GM18499 (cell line): ENCODE measurements at regions not wholly inside any gene's neighbourhood (a gene's known extent, or its start where the extent isn't known, plus 50 kb on each side); places are given as distances from the start of the nearest gene placed in this dataset.

ENCODE experiments used
- ATAC-seq: cut with Tn5 transposase; IDR thresholded peaks from one replicate; pipeline ENCODE4 v1.9.1; 2021; ENCODE audit warnings: moderate number of reproducible peaks; ENCODE audit not compliant: insufficient read depth, unreplicated experiment

DNA sequence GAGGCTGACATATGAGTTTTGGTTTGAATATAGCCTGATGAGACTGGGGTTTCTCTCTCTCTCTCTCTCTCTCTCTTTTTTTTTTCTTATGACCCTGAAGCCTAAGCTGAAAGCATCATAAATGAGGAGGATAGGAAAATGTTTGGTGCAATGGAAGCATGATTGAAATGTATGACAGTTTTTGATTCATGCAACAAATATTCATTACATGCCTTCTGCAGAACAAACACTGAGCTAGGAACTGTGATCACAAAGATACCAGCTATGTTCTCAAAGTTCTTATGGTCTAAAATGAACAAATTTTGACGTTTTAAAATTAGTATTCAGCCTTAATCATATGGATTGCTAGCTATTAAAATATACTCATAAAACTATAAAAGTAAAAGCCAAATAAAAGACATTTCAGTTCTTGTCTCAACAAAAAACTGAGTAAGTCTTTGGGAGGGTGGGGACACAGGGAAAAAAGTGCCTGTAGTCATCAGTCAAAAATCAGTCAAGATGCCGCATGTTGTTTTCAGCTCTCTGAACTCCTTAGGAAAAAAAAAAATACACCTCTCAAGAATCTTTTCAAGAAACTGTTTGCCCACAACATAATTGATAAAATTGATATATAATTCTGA lies 57.2 kb downstream of the NKX6-1 start:
- no peak for ATAC-seq

DNA sequence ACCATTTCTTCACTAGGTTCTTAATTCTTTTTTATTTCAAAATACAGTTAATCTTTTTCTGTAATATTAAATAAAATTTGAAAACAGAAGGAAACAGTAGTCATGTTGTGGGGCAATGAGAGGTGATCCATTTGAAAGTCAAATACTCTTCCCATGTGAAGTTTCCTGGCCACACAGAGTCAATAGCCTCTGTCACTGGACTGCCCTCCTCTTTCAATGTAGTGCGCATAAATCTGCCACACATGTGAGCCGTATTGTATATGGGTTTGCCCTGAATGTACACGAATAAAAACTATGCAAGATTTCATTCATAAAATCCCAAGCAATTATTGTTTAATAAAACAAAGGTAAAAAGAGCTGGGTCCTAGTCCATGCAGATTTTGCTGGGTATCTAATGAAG lies 59.1 kb downstream of the NKX6-1 start:
- ATAC-seq: no peak

DNA sequence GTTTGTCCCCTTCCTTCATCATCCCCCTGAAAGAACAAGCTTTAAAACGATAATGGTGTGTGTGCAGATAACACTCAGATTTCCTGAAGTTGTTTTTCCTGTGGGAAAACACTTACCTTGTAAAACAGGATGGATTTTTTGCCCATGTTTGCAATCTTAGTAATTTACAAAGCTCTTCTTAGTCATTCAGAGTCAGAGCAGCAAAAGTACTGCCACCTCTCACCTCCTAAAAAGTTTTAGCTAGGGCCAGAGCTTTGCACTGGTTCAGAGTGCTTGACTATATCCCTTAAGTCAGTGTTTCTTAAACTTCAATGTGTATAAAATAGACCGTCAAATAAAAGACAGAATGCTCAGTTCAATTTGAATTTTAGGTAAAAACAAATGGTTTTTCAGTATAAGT lies 62.3 kb downstream of the NKX6-1 start:
- no peak for ATAC-seq

DNA sequence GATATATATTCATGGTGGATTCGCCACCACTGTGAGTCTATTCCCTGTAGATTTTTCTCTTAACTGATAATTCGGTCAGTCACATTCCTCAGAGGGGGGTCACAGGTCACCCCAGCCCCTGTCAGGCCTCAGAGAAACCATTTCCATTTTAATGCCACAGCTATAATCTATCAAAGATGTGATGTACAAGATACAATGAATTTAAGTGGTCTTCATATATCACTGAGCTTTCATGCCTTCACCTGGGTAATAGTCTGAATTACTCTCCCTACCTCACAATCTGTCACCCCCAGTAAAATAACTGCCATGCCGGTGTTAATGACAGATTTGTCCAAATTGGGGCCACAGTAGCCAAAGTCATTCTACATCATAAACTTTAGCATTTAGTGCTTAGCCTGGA lies 64.7 kb downstream of the NKX6-1 start:
- no peak for ATAC-seq

DNA sequence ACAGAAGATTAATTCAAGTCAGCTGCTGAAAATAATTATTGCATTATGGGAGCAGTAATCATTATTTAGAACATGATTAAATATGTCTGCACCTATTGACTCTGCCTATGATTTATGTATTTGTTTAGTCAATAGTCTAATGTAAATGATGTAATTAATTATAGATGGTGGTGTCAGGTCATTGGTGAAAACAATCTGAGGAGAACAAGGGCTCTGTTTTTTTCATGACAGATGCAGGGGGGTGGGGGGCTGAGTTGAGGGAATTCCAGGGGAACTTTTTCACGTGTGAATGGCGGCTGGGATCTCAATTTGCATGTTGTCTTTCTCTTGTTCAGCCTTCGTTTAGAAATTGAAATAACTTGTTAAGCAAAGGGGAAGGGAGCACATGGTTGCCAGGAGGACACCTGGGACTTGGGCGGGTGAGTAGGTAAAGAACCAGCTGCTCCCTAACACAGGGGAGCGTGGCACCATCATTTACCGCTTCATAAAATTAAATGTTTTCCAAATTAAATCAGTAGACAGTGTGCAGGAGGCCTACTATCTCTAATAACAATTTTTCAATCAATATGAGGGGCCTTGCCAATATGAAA lies 65.4 kb downstream of the NKX6-1 start:
- no peak for ATAC-seq

DNA sequence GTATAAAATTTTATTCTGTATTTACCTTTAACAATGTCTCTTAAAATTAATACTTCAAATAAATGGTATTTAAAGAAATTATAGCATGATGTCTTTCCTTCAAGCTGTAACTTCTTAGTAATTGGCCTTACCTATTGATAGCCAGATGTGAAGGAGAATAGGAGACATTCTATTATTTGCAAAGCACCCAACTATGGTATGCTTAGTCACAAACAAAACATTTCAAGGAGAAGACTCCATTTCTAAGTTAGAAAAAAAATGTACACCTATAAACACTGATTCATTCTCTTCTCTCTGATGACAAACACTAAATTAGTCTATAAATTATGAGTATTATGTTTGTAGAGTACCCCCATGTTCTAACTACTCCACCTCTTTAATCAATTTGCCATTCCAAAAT lies 66.4 kb downstream of the NKX6-1 start:
- no peak for ATAC-seq

DNA sequence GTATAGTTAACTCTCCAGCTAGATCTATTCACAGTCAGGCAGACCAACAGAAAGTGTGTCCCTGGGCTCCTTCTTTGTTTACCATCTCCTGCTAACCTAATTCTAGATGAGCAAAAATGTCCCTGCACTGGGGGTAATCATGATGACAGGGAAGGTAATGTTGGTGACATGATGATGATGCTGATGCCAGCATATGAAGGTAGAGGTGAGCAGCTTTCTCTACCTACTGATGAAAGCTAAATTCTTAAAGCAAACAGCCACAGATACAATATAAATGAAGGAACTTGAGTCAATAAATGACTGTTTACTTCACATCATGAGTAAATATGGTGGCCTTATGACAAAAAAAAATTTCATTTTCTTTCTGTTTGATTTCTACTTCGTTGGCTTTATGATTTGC lies 78.5 kb downstream of the NKX6-1 start:
- no peak for ATAC-seq

DNA sequence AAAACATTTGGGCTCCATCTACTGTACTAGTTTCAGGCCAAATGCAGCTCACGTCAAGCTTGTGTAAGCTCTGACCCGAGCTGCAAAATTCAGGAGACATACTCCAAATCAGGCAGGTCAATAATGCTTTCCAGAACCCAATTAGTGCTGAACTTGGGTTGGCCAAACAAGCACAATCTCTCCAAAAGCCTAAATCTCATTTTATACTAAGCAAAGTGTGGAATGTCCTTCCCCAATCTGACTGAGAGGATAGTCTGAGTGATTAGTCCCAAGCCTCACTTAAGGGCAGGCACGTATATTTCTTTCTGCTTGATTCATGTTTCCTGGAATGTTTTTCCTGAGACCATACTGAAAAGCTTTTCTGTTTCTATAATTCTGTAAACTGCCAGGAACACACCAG lies 79.9 kb downstream of the NKX6-1 start:
- ATAC-seq: no peak

DNA sequence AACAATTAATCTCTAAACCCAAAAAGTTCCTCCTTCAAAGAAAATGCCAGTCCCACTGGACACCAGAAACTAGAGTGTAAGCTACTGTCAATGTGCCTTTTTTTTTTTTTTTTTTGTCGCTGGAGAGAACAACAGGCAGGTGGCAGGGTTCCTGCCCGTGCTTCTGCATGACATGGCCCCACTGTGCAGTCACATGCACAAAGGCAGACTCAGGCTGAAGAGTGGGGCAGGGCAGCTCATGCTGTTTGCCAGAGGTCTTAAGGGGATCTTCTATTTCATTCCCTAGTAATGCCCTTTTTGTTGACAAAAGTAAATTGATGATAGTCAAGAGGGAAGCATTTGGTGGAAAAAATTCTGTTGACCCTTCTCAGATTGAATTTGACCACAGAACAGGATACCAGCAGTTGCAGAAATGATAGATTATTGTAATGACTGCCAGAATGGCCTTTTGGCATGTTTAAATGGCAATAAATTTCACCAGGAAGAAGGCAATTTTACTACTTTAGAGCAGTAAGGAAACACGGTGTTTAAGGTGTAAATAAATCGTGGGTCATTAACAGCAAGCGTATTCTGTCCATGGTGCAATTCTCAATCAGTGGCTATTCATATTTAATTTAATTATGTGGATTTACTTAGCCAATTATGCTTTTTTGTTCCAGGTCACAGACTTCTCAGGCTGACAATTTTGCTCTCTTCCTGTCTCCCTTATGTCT lies 80.9 kb downstream of the NKX6-1 start:
- no peak for ATAC-seq

DNA sequence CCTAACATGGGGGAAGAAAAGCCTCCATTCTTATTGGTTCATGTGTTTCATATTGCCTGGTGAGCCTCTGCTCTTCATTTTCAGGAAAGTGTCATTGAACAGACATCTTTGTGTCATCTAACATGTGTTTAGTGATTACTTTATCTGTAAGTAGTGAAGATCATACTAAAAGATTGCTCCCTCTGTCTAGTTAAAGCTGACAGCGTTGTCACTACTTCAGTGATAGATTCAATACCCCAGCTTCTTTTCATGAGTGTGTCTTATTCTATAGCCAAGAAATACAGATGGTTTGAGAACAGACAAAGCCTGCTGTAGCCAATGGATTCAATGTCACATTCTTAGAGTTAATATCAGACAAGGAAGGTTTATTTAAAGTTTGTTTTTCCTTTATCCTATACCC lies 85.1 kb downstream of the NKX6-1 start:
- ATAC-seq: no peak

DNA sequence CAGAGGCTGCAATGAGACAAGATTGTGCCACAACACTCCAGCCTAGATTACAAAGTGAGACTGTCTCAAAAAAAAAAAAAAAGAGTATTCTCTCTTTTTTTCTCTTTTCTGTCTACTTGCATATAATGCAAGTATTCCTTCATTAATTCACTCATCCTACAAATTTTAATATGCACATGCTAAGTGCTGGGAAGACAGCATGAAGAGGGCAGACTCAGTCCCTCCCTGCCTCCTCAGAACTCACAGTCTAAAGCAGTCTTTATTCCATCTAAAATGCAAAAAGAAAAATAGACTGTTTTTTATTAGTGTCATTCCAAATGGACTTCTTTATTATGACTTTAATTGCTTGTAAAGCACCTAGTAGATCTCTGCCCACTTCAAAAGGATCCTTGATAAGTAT lies 85.6 kb downstream of the NKX6-1 start:
- no peak for ATAC-seq

DNA sequence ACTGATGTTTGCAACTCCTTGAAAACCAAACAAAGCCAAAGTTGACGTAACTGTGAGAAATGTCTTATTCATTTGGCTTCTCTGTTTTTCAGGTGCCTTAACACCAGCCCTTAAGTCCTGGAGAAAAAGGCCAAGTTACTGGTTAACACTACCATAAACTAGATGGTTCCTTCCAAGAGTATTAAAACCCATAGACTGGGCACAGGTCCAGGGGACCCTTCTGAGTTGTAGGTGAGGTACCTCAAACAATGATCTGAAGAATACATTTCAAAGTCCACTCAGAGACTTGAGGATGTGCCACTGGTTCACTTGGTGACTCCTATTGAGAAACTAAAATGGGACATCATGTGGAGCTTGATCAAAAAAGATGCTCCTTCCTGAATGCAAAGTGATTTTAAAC lies 87.0 kb downstream of the NKX6-1 start:
- no peak for ATAC-seq

DNA sequence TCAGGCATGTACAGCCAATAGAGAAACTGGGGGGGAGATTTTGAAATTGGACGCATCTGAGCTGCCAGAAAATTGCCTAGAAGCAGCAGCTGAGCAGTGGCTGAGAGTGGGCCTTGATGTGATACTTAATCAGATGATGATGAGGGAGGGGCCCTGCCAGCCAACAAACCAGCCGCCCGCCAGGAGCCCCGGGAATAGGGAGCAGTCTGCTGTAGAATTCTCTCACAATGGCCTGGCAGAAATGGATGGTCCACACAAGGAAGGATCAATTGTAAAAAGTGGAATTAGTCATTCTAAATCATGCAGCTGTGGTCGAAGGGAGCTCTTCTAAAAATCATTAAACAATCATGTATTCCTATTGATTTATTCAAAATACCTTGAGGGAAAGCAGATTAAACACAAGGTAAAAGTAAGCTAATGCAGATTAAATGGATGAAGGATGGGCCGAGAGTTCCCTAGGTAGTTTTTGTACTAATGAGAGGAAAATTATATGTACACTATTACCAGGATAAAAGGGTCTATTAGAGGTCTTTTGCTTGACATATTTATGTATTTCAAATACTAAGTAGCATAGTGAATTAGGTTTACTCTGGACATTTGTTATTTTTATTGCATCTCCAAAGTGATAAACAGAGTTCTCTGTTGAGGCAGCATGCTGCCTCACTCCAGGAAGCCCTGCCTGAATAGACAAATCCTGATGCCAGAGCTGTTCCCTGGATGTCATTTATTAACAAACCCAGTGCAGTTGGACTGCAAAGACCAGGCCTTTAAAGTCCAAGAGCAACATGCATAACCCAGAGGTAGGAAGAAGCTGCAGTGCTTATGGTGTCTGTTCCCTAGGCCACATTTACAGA lies 91.3 kb downstream of the NKX6-1 start:
- ATAC-seq: no peak

DNA sequence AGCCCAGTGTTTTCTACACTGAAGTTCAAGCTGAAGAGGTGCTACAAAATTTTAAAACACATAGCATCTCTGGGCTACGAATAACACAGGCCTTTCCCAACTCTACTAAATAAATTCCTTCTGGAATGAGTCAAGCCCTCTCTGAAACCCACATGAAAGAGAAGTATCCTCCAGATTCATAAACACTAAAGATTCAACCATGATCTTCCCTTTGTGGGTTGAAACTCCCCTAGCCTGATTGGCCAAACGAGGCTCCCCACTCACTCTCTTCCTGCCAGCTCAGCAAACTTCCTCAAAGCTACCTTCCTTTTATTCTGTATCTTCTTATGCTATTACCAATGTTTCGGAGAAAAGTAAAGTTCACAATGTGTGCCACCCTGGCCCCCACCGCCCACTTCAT lies 95.4 kb downstream of the NKX6-1 start:
- no peak for ATAC-seq

DNA sequence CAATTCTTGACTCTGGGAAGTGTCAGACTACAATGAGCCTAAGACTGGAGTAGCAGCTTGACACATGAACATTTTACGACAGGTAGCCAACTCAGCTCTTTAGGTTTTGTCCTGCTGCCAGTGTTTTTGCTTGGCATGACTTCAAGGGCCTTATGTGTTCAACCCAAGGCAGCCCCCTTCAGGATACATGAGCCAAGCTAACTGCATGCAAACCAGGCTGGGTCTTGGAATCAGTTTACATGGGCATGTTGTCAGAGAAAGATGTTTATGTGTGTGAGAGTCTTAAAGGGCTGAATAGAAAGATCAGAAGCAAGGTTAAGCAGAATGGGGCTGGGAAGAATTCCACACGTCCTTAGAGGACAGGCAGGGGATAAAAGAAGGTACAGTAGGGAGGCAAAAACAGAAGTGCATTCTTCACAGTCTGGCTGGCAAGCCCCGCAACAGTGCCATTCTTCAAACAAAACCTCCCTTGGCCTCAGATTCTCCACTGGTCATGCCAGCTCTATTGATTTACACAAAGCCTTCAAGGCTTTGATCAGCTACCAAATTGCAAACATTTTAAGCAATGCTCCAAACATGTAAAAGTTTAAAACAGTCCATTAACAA lies 97.3 kb downstream of the NKX6-1 start:
- ATAC-seq: no peak

DNA sequence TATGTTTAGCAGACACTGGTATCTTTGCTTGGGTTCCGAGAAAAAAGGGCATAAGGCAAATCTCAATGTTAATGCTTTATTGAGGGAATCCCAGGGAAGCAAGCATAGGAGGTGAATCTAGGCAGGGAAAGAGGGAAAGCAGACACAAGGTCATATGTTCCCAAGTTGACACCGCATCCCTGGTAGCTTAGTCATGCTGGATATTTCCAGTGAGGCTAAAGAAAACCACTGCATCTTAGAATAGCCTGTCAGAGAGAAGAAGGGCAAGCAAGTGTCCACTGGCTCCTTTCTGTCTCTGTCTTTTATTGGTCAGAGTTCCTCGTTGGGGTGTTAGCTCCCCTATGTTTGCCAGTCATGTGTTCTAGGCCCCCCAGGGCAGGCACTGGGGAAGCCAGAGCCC lies 104.7 kb downstream of the NKX6-1 start:
- ATAC-seq: no peak

DNA sequence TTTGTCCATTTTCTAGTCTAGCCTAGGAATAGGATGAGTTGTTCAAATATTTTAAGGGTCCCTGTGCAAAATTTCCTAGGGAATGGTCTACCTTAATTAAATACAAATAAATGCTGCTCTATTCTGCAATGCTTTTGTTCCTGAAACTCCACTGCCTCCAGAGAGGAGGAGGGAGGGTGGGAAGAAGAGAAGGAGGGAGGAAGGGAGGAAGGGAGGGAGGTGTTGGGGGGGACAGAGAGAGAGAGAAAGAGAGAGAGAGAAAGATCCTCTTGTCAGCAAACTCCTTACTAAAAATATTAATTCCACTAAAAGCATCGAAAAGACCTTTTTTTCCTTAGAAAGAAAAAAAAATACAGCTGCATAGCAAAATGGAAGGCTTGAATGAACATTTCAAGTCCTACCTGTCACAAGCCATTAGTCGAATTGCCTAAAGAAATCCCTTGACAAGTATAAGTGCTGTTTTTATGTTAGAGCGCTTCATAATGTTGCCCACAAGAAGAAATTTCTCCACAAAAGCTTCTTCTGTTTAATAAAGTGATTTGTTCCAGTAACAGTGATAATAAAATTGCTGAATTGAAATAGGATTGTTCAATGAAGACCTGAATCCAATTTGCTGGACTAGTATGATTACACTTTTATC lies 106.0 kb downstream of the NKX6-1 start:
- no peak for ATAC-seq

DNA sequence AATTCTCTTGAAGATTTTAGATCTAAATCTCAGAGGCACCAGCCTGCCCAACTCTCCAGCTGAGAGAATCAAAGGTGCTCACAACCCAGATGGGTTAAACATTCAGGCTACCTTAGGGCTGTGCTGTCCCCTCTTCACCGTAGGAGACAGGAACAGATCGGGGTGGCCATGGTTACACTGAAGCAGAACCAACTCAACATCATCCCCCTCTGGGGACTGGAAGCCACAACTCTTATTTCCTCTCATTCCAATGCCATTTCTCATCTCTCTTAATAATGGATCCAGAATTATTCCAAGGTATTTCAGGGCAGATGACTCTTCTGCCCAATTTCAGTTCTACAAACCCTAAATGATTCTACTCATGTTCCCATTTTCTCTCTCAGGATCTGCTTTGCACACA lies 109.7 kb downstream of the NKX6-1 start:
- no peak for ATAC-seq

DNA sequence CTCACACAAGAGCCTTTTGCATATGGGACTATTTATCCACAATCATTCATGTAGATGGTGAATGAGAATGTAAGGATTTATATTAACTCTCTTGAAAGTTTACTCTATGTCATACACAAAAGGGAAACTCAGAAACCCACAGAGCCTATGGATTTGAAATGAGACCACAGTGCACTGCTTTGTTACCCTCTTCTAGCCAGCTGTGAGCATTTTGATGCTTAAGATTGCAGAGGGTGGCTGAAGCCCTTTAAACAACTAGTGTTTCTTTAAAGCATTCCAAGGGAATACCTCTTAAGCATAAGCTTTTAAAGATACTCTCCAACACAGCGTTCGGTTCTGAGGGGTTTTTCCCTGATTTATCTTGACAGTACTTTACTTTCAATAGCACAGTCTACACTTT lies 113.9 kb downstream of the NKX6-1 start:
- no peak for ATAC-seq

DNA sequence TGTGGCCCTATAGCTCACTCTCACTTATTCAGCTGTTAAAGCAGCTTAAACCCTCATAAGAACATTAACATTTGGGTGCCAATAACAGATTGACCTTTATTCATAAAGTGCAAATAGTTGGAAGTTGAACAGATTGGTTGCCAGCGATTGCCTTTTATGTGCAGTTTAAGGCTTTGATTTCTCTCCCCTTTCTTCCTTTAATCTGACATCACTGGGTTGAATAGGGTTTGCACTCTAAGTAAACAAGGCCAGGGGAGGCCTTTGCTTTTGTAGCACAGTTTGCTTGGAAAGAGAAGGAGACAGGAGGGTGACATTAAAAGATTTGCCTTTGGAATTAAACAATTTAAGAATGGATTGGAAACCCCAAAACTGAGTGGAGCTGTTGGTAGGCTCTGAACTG lies 114.3 kb downstream of the NKX6-1 start:
- no peak for ATAC-seq
